Fibroblast of pulmonary artery (primary cell): ENCODE measurements at regions not wholly inside any gene's neighbourhood (a gene's known extent, or its start where the extent isn't known, plus 50 kb on each side); places are given as distances from the start of the nearest gene placed in this dataset.

Experiments used
- DNase-seq: peaks from one replicate; pipeline ENCODE4 v3.0.0-alpha.2; 2010; ENCODE audit warnings: low read depth
- H3K4me3 ChIP-seq: replicated peaks from 2 replicates; pipeline ENCODE4 v1.5.1; 2011; ENCODE audit warnings: low read depth, mild to moderate bottlenecking, control low read depth, low read length, moderate library complexity
- CTCF ChIP-seq: IDR thresholded peaks from 2 replicates; pipeline ENCODE4 v1.5.1; 2011; ENCODE audit warnings: mild to moderate bottlenecking, control low read depth, low read length, inconsistent platforms; ENCODE audit errors: missing control alignments

GRCh38 chr4:128639541-128640270 is 169.8 kb upstream of the JADE1 start:
- TF ChIP-seq CTCF: no peak
- H3K4me3 ChIP-seq: no peak overlapping the region
- peak; percentile 7 for DNase-seq

- no peak overlapping the region for H3K4me3 ChIP-seq
- no peak for DNase-seq
- TF ChIP-seq CTCF: no peak
These were observed 172.6 kb upstream of the JADE1 start for GRCh38 chr4:128636906-128637305.

GRCh38 chr4:128635955-128636560 is 173.4 kb upstream of the JADE1 start:
- H3K4me3 ChIP-seq: no peak overlapping the region
- no peak for TF ChIP-seq CTCF
- peak; percentile 6 for DNase-seq

GRCh38 chr4:128635141-128635954 is 174.2 kb upstream of the JADE1 start:
- peak overlapping the region; percentile 25 for H3K4me3 ChIP-seq
- no peak for TF ChIP-seq CTCF
- peak; percentile 97 for DNase-seq

GRCh38 chr4:128633067-128633466 is 176.4 kb upstream of the JADE1 start:
- H3K4me3 ChIP-seq: no peak overlapping the region
- no peak for DNase-seq
- TF ChIP-seq CTCF: no peak

- H3K4me3 ChIP-seq: no peak overlapping the region
- peak; percentile 36 for DNase-seq
- no peak for TF ChIP-seq CTCF
These were observed 178.6 kb upstream of the JADE1 start for GRCh38 chr4:128630871-128631270.
